Muscle of arm (tissue), 1 donor: ENCODE measurements at regions not wholly inside any gene's neighbourhood (a gene's known extent, or its start where the extent isn't known, plus 50 kb on each side); places are given as distances from the start of the nearest gene placed in this dataset.
"Not testable (repeated sequence)": the region's sequence is repeated elsewhere in the genome, so short reads cannot be mapped to it uniquely, and the experiment has no call there.

Experiments
- DNase-seq: peaks from one replicate; pipeline ENCODE4 v3.0.0-alpha.2; 2013

DNA sequence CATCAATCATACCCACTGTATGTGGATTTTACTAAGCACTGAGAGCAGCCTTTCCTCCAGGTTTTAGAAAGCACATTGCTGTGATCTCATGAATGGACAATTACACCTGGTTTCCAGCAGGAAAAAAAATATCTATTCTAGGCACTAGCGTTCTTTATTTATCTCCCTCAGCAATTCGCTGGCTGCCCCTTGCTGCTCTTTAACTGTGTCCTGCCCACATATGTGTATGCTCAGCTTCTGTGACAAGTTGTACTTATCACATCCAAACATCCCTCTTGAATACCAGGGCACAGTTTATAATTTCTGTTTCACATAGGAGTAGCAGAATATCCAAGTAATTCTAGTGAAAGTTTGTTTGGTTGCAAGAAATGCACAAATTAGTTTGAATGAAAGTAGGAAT, 146.8 kb downstream of the USP46 start:
- DNase-seq: no peak

DNA sequence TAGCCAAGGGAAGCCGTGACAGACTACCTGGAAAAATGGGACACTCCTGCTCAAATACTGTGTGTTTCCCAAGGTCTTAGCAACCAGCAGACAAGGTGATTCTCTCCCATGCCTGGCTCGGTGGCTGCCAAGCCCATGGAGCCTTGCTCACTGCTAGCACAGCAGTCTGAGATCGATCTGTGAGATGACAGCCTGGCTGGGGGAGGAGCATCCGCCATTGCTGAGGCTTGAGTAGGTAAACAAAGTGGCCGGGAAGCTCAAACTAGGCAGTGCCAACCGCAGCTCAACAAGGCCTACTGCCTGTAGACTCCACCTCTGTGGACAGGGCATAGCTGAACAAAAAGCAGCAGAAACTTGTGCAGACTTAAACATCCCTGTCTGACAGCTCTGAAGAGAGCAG, 137.0 kb downstream of the USP46 start:
- not testable (repeated sequence) for DNase-seq

GRCh38 chr4:52529983-52530382, 129.1 kb downstream of the USP46 start:
- DNase-seq: no peak

DNA sequence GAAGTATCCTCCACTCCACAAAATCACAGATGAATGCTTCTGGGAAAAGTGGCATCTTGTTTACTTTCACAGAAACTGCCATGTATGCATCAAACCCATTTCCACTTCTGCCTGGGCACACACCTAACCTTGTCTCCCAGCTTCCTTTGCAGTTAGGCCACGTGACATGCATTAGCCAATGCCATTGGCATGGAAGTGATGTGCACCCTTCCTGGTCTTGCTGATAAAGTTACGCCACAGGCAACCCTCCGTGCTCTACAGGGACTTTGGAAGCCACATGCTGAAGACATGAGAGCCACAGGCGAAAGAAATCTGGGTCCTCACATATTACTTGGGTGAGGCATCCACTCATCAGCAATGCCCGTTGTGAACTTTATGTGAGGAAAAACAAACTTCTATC, 123.3 kb downstream of the USP46 start:
- no peak for DNase-seq
